ENCODE measurements at regions not wholly inside any gene's neighbourhood (a gene's known extent, or its start where the extent isn't known, plus 50 kb on each side); places are given as distances from the start of the nearest gene placed in this dataset.
"Not testable (repeated sequence)": the region's sequence is repeated elsewhere in the genome, so short reads cannot be mapped to it uniquely, and the experiment has no call there.

GRCh38 chr2:180238729-180239128, 231.6 kb upstream of the CWC22 start:
- intact Hi-C loops (cut with DNase I; ENCODE audit: low total_unique reads) = no loop called here
- TF ChIP-seq, protein P1, sequence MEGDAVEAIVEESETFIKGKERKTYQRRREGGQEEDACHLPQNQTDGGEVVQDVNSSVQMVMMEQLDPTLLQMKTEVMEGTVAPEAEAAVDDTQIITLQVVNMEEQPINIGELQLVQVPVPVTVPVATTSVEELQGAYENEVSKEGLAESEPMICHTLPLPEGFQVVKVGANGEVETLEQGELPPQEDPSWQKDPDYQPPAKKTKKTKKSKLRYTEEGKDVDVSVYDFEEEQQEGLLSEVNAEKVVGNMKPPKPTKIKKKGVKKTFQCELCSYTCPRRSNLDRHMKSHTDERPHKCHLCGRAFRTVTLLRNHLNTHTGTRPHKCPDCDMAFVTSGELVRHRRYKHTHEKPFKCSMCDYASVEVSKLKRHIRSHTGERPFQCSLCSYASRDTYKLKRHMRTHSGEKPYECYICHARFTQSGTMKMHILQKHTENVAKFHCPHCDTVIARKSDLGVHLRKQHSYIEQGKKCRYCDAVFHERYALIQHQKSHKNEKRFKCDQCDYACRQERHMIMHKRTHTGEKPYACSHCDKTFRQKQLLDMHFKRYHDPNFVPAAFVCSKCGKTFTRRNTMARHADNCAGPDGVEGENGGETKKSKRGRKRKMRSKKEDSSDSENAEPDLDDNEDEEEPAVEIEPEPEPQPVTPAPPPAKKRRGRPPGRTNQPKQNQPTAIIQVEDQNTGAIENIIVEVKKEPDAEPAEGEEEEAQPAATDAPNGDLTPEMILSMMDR (IDR thresholded peaks at IDR 0.05) = no peak
- no peak for TF ChIP-seq POLR2A (IDR thresholded peaks at IDR 0.05)
- Histone ChIP-seq H3K4me3 (no peak overlapping the region), H3K27me3 (no peaks in the 10 kb centered on the region), H3K36me3 (no peaks in the 10 kb centered on the region), H3K9me3 (no peaks in the 10 kb centered on the region), H3K4me1 (no peaks in the 10 kb centered on the region), H3K27ac (no peak overlapping the region)
- 81 to 95% (median 93%) methylated on average over 8 of the region's 8 CpGs for WGBS, 5 donors
- DNase-seq = no peak

GRCh38 chr2:180236061-180236460, 229.0 kb upstream of the CWC22 start:
- DNase-seq; H3K36me3 ChIP-seq; intact Hi-C loops (cut with DNase I; ENCODE audit: low total_unique reads); H3K27me3 ChIP-seq; H3K4me3 ChIP-seq; H3K9me3 ChIP-seq; H3K27ac ChIP-seq; H3K4me1 ChIP-seq: not testable (repeated sequence)
- WGBS, 5 donors = 49 to 74% (median 65%) methylated on average over 3 of the region's 3 CpGs

GRCh38 chr2:180235506-180235905, 228.4 kb upstream of the CWC22 start:
- H3K27me3 ChIP-seq; H3K9me3 ChIP-seq; H3K36me3 ChIP-seq; H3K27ac ChIP-seq; H3K4me3 ChIP-seq; intact Hi-C loops (cut with DNase I; ENCODE audit: low total_unique reads); DNase-seq; H3K4me1 ChIP-seq: not testable (repeated sequence)
- 93 to 96% (median 95%) methylated on average over 4 of the region's 4 CpGs for WGBS, 5 donors

- DNase-seq; H3K4me1 ChIP-seq; intact Hi-C loops (cut with DNase I; ENCODE audit: low total_unique reads); H3K27me3 ChIP-seq; H3K36me3 ChIP-seq; H3K27ac ChIP-seq; H3K9me3 ChIP-seq; H3K4me3 ChIP-seq: not testable (repeated sequence)
- 86 to 99% (median 96%) methylated on average over 5 of the region's 5 CpGs for WGBS, 5 donors
These were observed 227.9 kb upstream of the CWC22 start for GRCh38 chr2:180234991-180235390.

DNA sequence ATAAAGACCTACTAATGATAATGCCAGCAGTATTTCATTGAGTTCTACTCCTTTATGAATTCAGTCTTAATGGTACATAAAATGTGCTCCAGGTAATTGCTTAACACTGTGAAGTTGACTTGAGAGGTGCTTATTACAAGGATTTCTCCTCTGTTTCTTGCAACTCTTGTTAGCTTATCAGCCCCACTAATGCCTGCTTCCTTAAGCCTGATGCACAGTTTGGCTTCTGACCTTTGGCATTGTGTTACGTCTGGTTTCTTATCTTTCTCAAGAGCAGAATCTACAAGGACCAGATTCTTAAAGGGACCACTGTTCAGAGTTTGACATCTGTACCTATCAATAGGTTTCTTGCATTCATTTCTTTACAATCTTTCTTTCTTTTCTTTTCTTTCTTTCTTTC, 223.9 kb upstream of the CWC22 start:
- Histone ChIP-seq H3K4me3 (no peak overlapping the region), H3K27me3 (no peaks in the 10 kb centered on the region), H3K36me3 (no peaks in the 10 kb centered on the region), H3K9me3 (no peaks in the 10 kb centered on the region), H3K4me1 (no peaks in the 10 kb centered on the region), H3K27ac (no peak overlapping the region)
- TF ChIP-seq POLR2A (IDR thresholded peaks at IDR 0.05) = no peak
- TF ChIP-seq POLR2AphosphoS5 (IDR thresholded peaks at IDR 0.05) = no peak
- TF ChIP-seq EP300 (IDR thresholded peaks at IDR 0.05) = no peak
- TF ChIP-seq, protein P1 (IDR thresholded peaks at IDR 0.05) = no peak
- intact Hi-C loops (cut with DNase I; ENCODE audit: low total_unique reads) = no loop called here
- 6 to 37% (median 19%) methylated on average over 1 of the region's 1 CpG for WGBS, 5 donors
- DNase-seq = no peak

- no peak overlapping the region for H3K27ac ChIP-seq
- no peaks in the 10 kb centered on the region for H3K36me3 ChIP-seq
- TF ChIP-seq, protein P1 (IDR thresholded peaks at IDR 0.05) = no peak
- TF ChIP-seq POLR2A (IDR thresholded peaks at IDR 0.05) = no peak
- no peak for TF ChIP-seq EP300 (IDR thresholded peaks at IDR 0.05)
- TF ChIP-seq POLR2AphosphoS5 (IDR thresholded peaks at IDR 0.05) = no peak
- H3K9me3 ChIP-seq = peaks cover 0 to 11% (median 8%) of the 10 kb centered on the region in 4 donors
- H3K4me3 ChIP-seq = no peak overlapping the region
- H3K27me3 ChIP-seq = no peaks in the 10 kb centered on the region
- peaks cover 0 to 4% (median 0%) of the 10 kb centered on the region in 4 donors for H3K4me1 ChIP-seq
- DNase-seq = no peak
- 73 to 82% (median 78%) methylated on average over 2 of the region's 2 CpGs for WGBS, 5 donors
- intact Hi-C loops (cut with DNase I; ENCODE audit: low total_unique reads) = no loop called here
These were observed 220.4 kb upstream of the CWC22 start for GRCh38 chr2:180227461-180227860.
